ENCODE measurements at regions not wholly inside any gene's neighbourhood (a gene's known extent, or its start where the extent isn't known, plus 50 kb on each side); places are given as distances from the start of the nearest gene placed in this dataset.
A peak's percentile ranks its signal among the peaks of the same experiment; 100 is the strongest.
"Not testable (repeated sequence)": the region's sequence is repeated elsewhere in the genome, so short reads cannot be mapped to it uniquely, and the experiment has no call there.

DNA sequence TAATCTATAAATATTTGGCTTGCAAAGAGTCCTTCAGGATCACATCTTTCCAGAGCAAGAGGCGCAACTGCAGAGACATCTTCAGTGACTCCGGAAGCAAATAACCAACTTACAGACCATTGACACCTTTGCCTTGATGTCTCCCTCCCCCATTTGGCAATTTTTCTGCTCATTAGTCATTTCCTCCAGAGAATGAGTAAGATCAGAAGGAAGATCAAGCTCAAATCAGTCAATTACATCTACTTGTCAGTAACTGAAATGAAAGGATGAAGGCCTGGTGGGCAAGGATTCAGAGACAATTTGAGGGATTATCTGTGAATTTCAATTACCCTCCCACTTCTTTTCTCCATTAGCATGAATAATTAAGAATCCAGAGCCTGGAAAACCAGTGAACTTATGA lies 665.6 kb upstream of the CPEB2 start:
- no peak for DNase-seq

GRCh38 chr4:14337892-14338584 lies 664.2 kb upstream of the CPEB2 start:
- DNase-seq, result no peak

DNA sequence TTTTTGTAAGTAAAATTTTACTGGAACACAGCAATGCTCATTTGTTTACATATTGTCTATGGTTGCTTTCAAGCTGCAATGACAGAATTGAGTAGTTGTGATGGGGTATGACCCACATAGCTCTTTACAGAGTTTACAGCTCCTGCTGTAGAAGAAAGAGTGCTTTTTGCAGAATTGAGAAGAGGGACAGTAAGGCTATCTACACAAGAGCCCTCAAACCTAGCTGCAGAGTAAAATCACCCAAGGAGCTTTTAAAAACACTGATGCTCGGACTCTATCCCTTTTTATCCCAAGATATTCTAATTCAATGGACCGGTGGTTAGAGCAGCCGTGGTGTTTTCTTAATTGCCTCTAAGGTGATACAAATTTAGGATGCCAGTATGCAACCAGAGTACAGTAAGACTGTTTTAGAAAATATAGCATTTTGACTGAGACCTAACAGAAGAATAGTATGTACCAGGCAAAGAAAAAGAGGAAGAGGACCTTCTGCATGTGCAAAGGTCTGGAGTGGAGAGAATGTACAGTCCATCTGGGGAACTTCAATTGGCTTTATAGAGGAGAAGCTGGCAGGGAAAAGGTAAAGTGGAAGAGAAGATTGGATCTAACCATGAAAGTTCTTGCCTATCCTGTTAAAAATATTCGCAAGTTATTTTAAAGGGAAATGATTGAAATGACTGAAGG lies 663.6 kb upstream of the CPEB2 start:
- DNase-seq, result no peak

DNA sequence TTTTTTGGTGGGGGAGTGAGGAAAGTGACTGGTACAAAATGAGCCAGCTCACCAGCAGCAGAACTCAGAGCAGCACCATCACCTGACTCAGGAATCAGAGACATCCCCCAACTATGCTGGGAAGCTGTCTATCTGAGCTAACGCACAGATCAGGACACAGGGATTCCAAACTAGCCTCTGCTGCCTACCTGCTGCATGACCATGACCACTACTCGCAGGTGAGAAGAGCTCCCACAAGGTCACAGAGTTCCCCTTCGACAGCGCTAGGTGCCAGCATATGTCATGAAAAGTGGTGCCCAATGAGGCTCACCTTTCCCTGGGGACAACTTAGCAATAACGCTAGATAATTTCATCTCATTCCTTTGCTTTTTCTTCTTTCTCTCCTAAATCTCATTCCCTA lies 662.6 kb upstream of the CPEB2 start:
- DNase-seq, result no peak

GRCh38 chr4:14340321-14340720 lies 662.0 kb upstream of the CPEB2 start:
- DNase-seq, result no peak

- no peak for DNase-seq
These were observed 658.3 kb upstream of the CPEB2 start for GRCh38 chr4:14343961-14344360.

- DNase-seq, result no peak
These were observed 656.9 kb upstream of the CPEB2 start for GRCh38 chr4:14345356-14345775.

- DNase-seq, result no peak
These were observed 654.8 kb upstream of the CPEB2 start for GRCh38 chr4:14347526-14347925.

DNA sequence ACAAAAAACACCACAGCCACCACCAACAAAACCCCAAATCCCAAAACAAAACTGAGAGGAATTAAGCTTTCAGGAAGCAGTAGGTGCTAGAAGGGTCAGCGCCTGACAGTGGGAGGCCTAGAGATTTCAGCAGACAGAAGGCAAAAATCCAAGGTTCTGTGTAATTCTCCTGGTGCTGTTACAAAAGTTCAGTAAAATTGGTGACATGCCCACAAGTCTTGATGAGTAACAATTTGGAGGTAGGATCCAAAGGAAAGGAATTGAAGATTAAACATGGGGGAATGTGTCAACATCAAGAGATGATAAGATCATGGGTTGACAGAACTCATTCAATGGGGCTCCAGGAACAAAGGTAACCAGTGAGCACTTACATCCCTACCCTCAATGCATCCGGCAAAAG lies 653.8 kb upstream of the CPEB2 start:
- no peak for DNase-seq

DNA sequence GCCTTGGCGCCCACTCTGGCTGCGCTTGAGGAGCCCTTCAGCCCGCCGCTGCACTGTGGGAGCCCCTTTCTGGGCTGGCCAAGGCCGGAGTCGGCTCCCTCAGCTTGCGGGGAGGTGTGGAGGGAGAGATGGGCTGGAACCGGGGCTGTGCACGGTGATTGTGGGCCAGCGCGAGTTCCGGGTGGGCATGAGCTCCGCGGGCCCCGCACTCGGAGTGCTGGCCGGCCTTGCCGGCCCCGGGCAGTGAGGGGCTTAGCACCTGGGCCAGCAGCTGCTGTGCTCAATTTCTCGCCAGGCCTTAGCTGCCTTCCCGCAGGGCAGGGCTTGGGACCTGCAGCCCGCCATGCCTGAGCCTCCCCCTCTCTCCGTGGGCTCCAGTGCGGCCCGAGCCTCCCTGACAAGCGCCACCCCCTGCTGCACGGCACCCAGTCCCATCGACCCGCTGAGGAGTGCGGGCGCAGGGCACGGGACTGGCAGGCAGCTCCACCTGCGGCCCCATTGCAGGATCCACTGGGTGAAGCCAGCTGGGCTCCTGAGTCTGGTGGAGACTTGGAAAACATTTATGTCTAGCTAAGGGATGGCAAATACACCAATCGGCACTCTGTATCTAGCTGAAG lies 643.6 kb upstream of the CPEB2 start:
- not testable (repeated sequence) for DNase-seq

DNA sequence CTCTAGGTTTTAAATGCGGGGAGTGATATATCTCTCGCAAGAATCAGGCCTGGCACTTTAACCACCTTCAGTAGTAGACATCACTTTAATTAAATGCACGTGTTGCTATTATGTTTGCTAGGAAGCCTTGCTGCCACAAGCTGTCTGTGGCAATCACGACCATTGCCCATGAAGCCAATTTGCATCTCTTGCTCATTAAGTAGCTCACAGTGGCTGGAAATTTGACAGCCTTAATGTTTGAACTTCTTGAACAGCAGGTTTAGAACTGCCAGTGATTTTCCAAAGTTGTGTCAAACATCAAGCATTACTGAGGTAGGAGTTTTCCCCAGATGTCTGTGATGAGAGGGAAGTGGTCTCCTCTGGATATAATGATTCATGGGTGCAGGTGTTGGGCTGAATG lies 642.3 kb upstream of the CPEB2 start:
- no peak for DNase-seq

DNA sequence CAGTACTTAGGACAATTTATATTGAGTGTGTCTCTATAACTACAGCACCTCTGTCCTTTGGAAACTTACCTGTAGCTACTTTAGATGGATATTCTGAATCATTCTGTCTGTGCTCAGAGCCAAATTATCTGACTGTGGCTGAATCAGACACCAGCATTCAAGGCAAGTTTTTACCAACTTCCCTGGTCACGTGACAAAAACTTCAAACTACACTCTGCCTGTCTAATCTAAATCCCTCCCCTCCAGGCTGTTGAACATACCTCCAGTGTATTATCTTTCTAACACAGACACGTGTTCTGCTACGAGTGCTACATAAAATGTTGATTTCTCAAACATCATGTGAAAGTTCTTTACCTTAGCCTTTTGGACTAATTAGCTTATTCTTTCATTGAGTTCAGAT lies 641.2 kb upstream of the CPEB2 start:
- no peak for DNase-seq

- DNase-seq, result no peak
These were observed 639.9 kb upstream of the CPEB2 start for GRCh38 chr4:14362385-14362784.

- DNase-seq, result no peak
These were observed 637.2 kb upstream of the CPEB2 start for GRCh38 chr4:14364953-14365536.

DNA sequence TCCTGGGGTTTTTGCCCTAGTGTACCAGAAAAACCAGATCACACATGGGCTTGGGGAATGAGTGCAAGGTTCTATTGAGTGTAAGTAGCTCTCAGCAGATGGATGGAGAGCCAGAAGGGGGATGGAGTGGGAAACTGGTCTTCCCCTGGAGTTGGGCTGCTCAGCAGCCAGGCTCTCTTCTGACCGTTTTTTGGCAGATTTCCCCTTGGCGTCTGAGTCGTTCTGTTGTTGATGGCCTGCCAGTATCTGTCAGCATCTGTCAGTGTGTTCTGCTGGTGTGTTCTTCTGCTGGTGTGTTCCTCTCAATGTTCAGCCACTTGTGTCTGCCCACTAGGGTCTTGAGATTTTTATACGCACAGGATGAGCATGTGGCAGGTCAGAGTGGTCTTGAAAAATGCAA lies 633.9 kb upstream of the CPEB2 start:
- peak; percentile 88 for DNase-seq

- DNase-seq, result no peak
These were observed 631.1 kb upstream of the CPEB2 start for GRCh38 chr4:14371131-14371530.

DNA sequence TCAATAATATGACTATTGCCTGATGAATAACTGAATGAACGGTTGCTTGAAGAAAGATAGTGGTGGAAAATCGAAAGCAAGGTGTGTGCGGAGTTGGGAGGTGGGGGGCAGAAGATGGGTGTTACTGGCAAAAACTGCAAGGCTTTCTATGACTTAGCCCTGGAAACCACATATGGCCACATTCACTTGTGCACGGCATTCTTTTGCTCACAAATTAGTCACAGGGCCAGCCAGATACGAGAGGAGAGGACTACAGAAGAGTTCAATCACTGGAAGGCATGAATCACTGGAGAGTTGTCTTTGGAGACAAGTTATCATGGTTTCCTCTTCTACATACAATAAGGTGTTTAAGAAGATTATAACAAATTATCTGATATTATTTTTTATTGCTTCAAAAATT lies 626.5 kb upstream of the CPEB2 start:
- no peak for DNase-seq

GRCh38 chr4:14379183-14379582 lies 623.1 kb upstream of the CPEB2 start:
- DNase-seq, result no peak

DNA sequence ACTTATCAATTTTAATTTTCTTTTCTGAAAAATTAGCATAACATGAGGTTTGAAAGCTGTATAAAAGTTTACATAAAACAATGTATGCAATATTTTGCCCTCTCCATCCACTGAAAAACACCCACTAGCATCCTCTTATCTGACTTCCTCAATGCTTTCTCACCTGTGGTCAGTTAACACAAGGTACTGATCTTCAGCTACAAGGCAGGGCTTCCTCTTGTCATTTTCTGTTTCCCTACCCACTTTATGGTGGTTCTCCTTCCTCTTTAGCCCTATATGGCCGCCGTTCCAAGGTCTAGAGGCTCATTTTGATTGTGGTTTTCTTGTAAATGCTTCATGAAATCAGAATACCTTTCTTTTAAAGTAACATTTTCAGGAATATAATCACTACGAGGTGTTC lies 618.6 kb upstream of the CPEB2 start:
- DNase-seq, result no peak

- no peak for DNase-seq
These were observed 617.5 kb upstream of the CPEB2 start for GRCh38 chr4:14384824-14385223.

DNA sequence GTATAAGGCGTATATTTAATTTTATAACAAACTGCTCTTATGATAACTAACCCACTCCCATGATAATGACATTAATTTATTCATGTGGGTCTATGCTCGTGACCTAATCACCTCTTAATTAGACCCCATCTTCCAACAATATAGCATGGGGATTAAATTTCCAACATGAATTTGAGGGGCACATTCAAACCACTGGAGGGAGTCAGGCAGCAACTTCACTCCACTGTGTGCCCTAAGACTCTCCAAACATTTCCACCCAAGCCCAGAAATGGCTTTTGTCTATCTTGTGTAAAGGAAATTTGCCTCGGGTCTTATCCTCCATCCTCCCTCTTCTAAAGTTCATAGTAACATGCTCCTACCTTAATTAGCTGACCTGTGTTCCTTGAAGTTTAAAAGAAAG lies 616.1 kb upstream of the CPEB2 start:
- no peak for DNase-seq

DNA sequence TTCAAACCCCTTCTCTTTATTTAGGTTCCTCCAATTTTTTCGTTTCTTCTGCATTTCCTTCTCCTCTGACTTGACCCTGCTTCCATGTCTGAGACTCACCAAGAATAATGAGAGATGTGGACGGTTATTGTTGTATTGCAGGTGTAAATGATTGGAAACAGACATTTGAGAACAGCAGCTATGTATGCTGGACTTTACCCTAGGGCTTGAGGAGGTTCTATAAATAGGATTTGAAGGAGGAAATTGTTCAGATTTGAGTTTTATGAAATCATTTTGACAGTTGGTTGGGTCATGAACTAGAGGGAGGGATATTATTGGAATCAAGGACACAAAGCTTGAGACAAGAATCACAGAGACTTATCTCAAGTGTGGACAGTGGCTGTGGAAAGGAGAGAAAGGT lies 614.6 kb upstream of the CPEB2 start:
- DNase-seq, result no peak

DNA sequence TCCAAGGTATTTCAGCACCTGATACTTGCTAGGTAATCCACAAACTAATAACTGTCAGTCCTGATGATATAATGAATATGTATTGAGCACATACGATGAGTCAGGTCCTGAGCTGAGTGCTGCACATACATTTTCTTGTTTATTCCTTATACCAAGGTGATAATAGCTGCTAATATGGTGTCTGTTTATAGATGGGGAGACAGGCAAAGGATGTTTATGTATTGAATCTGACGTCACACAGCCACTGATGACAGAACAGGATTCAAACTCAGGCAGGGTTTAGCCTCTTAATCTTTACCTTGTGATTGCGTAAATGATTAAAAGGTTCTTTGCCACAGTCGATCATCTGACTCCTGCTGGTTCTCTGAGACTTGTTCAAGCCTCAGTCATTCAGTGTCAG lies 609.9 kb upstream of the CPEB2 start:
- no peak for DNase-seq

GRCh38 chr4:14396183-14396582 lies 606.1 kb upstream of the CPEB2 start:
- no peak for DNase-seq

All from NCI-H446 treated with DMSO at 0.1 percent for 48 hours (cell line).